Renal cortical epithelial cell (primary cell): ENCODE measurements at regions not wholly inside any gene's neighbourhood (a gene's known extent, or its start where the extent isn't known, plus 50 kb on each side); places are given as distances from the start of the nearest gene placed in this dataset.
"Not testable (repeated sequence)": the region's sequence is repeated elsewhere in the genome, so short reads cannot be mapped to it uniquely, and the experiment has no call there.

Experiments used
- DNase-seq: peaks from one replicate; pipeline ENCODE4 v3.0.0-alpha.2; 2011; ENCODE audit warnings: low read depth

GRCh38 chr3:125822175-125822574, 146.8 kb upstream of the ROPN1B start:
- DNase-seq: peak; percentile 5

GRCh38 chr3:125831005-125831750, 137.8 kb upstream of the ROPN1B start:
- DNase-seq: not testable (repeated sequence)

GRCh38 chr3:125835562-125835961, 133.4 kb upstream of the ROPN1B start:
- DNase-seq: not testable (repeated sequence)

GRCh38 chr3:125836011-125836551, 132.9 kb upstream of the ROPN1B start:
- DNase-seq: peak; percentile 35

GRCh38 chr3:125836786-125837185, 132.2 kb upstream of the ROPN1B start:
- DNase-seq: not testable (repeated sequence)

GRCh38 chr3:125838857-125839256, 130.1 kb upstream of the ROPN1B start:
- DNase-seq: not testable (repeated sequence)

GRCh38 chr3:125840465-125840864, 128.5 kb upstream of the ROPN1B start:
- not testable (repeated sequence) for DNase-seq

GRCh38 chr3:125847966-125848365, 121.0 kb upstream of the ROPN1B start:
- not testable (repeated sequence) for DNase-seq

- DNase-seq: not testable (repeated sequence)
Observed at GRCh38 chr3:125855006-125855405, 114.0 kb upstream of the ROPN1B start.

- DNase-seq: not testable (repeated sequence)
Observed at GRCh38 chr3:125860547-125860946, 108.4 kb upstream of the ROPN1B start.

- peak; percentile 3 for DNase-seq
Observed at GRCh38 chr3:125862841-125863254, 106.1 kb upstream of the ROPN1B start.

- DNase-seq: not testable (repeated sequence)
Observed at GRCh38 chr3:125864532-125864931, 104.4 kb upstream of the ROPN1B start.

- peak; percentile 13 for DNase-seq
Observed at GRCh38 chr3:125886006-125886405, 83.0 kb upstream of the ROPN1B start.

GRCh38 chr3:125899181-125899580, 69.8 kb upstream of the ROPN1B start:
- not testable (repeated sequence) for DNase-seq

GRCh38 chr3:125901473-125901872, 67.5 kb upstream of the ROPN1B start:
- DNase-seq: not testable (repeated sequence)

- DNase-seq: not testable (repeated sequence)
Observed at GRCh38 chr3:125903780-125904455, 65.1 kb upstream of the ROPN1B start.

GRCh38 chr3:125907279-125907678, 61.7 kb upstream of the ROPN1B start:
- not testable (repeated sequence) for DNase-seq

GRCh38 chr3:125910851-125911250, 58.1 kb upstream of the ROPN1B start:
- DNase-seq: not testable (repeated sequence)

GRCh38 chr3:125914608-125915436, 54.2 kb upstream of the ROPN1B start:
- DNase-seq: peak; percentile 23

- not testable (repeated sequence) for DNase-seq
Observed at GRCh38 chr3:125915437-125915787, 53.6 kb upstream of the ROPN1B start.

- peak; percentile 93 for DNase-seq
Observed at GRCh38 chr3:125915792-125916375, 53.1 kb upstream of the ROPN1B start.
